HCT116 (cell line): ENCODE measurements at regions not wholly inside any gene's neighbourhood (a gene's known extent, or its start where the extent isn't known, plus 50 kb on each side); places are given as distances from the start of the nearest gene placed in this dataset.
A peak's percentile ranks its signal among the peaks of the same experiment; 100 is the strongest.

Experiments
- ATAC-seq: fragments of 200-7000 bp; cut with Tn5 transposase; 2 replicates; pipeline ENCODE4 v1.9.1; 2020; ENCODE audit warnings: mild to moderate bottlenecking, moderate library complexity
- BruUV-seq: library from RNA; stranded (reverse); fragments of 400-500 nt; replicated peaks from 2 replicates; lab custom pipeline; 2021; lab: Mats Ljungman, UMichigan
- CTCF ChIA-PET: fragments of 300-600 bp; sonication (Branson Sonifier 250); formaldehyde crosslinking; loops from one replicate; lab custom pipeline; 2021; ENCODE audit warnings: antibody characterized with exemption; lab: Charles Lee
- POLR2A ChIA-PET: fragments of 300-600, 350-600 bp; sonication (Branson Sonifier 250); formaldehyde crosslinking; loops from one replicate; lab custom pipeline; 2021; ENCODE audit warnings: antibody characterized with exemption; lab: Charles Lee
- RAD21 ChIA-PET, 2 experiments: fragments of 300-600 bp; sonication (Branson Sonifier 250); formaldehyde crosslinking; loops; one replicate each; lab custom pipeline; 2023; ENCODE audit warnings: low total read pairs in 2 of 2; ENCODE audit not compliant: uncharacterized antibody in 2 of 2, unreplicated experiment in 2 of 2, low non-redundant PET in 1 of 2; lab: Charles Lee
- DNase-seq: peaks from one replicate; pipeline ENCODE4 v3.0.0-alpha.2; 2010; ENCODE audit warnings: low read depth, low spot score
- H2AFZ ChIP-seq: fragments of 200-600 bp; shearing (Covaris generic), sonication (generic); 2 replicates; pipeline ENCODE4 v1.6.1; 2017; ENCODE audit warnings: low read depth, mixed run types, mixed read lengths, antibody characterized with exemption, low read length; ENCODE audit not compliant: poor library complexity, severe bottlenecking
- H3K27ac ChIP-seq: 2 replicates; pipeline ENCODE4 v1.5.1; 2012; ENCODE audit warnings: low read depth, low read length
- H3K27me3 ChIP-seq: fragments of 200-600 bp; sonication (generic); 2 replicates; pipeline ENCODE4 v1.6.1; 2016; ENCODE audit warnings: mixed run types, low read length, mixed read lengths; ENCODE audit not compliant: insufficient read depth
- H3K36me3 ChIP-seq, 2 experiments: fragments of 200-500 bp in 1 of 2; fragments of 200-600 bp in 1 of 2; sonication (Bioruptor generic) in 1 of 2; sonication (generic) in 1 of 2; 2 replicates each; pipeline versions ENCODE4 v1.5.1 to v1.6.1; 2014 to 2016; ENCODE audit warnings: low read length in 2 of 2, inconsistent platforms in 1 of 2, mixed read lengths in 1 of 2, mixed run types in 1 of 2; ENCODE audit not compliant: insufficient read depth in 2 of 2, control insufficient read depth in 1 of 2
- H3K4me1 ChIP-seq, 2 experiments: fragments of 200-600 bp in 1 of 2; sonication (generic) in 1 of 2; 2 replicates each; pipeline versions ENCODE4 v1.5.1 to v1.6.1; 2012 to 2017; ENCODE audit warnings: low read length in 2 of 2, inconsistent platforms in 1 of 2, mild to moderate bottlenecking in 1 of 2, mixed read lengths in 1 of 2, mixed run types in 1 of 2, moderate library complexity in 1 of 2; ENCODE audit not compliant: insufficient read depth in 2 of 2, control insufficient read depth in 1 of 2
- H3K4me2 ChIP-seq: fragments of 200-600 bp; sonication (generic); 2 replicates; pipeline ENCODE4 v1.6.1; 2017; ENCODE audit warnings: mixed run types, low read length, mixed read lengths
- H3K4me3 ChIP-seq, 2 experiments: fragments of 200-600 bp in 1 of 2; sonication (generic) in 1 of 2; replicated peaks in 1 of 2; 2 replicates each; pipeline ENCODE4 v1.5.1; 2011 to 2016; ENCODE audit warnings: low read length in 2 of 2, control low read depth in 1 of 2, low read depth in 1 of 2, mild to moderate bottlenecking in 1 of 2, mixed read lengths in 1 of 2, mixed run types in 1 of 2
- H3K79me2 ChIP-seq: fragments of 200-600 bp; sonication (generic); 2 replicates; pipeline ENCODE4 v1.6.1; 2017; ENCODE audit warnings: mild to moderate bottlenecking, mixed run types, low read length, moderate library complexity, mixed read lengths; ENCODE audit not compliant: insufficient read depth
- H3K9ac ChIP-seq: fragments of 200-600 bp; sonication (generic); 2 replicates; pipeline ENCODE4 v1.6.1; 2016; ENCODE audit warnings: low read length, mixed read lengths
- H3K9me2 ChIP-seq: fragments of 200-600 bp; sonication (generic), shearing (Covaris generic); 2 replicates; pipeline ENCODE4 v1.6.1; 2017; ENCODE audit warnings: mixed run types, mild to moderate bottlenecking, moderate library complexity; ENCODE audit not compliant: insufficient read depth
- H3K9me3 ChIP-seq, 2 experiments: fragments of 200-500 bp in 1 of 2; fragments of 200-600 bp in 1 of 2; sonication (Bioruptor generic) in 1 of 2; sonication (generic) in 1 of 2; 2 replicates each; pipeline ENCODE4 v1.6.1; 2014 to 2017; ENCODE audit warnings: low read length in 2 of 2, mixed read lengths in 2 of 2, inconsistent platforms in 1 of 2, low read depth in 1 of 2, mild to moderate bottlenecking in 1 of 2, mixed run types in 1 of 2, moderate library complexity in 1 of 2; ENCODE audit not compliant: control insufficient read depth in 1 of 2, insufficient read depth in 1 of 2
- H4K20me1 ChIP-seq: fragments of 200-600 bp; sonication (generic), shearing (Covaris generic); 2 replicates; pipeline ENCODE4 v1.6.1; 2017; ENCODE audit warnings: mixed run types, mild to moderate bottlenecking, moderate library complexity; ENCODE audit not compliant: insufficient read depth
- CEBPB ChIP-seq: IDR thresholded peaks from 2 replicates; pipeline ENCODE4 v1.6.1; 2012; ENCODE audit warnings: low read depth
- CTCF ChIP-seq, 3 experiments: fragments of 200-600 bp in 1 of 3; sonication (generic) in 1 of 3; IDR thresholded peaks in 2 of 3; conservative IDR thresholded peaks in 1 of 3; 2 replicates each; pipeline ENCODE4 v1.5.1; 2012 to 2017; ENCODE audit warnings: low read depth in 2 of 3, low read length in 2 of 3, antibody characterized with exemption in 1 of 3, borderline replicate concordance in 1 of 3, control low read depth in 1 of 3, mild to moderate bottlenecking in 1 of 3, mixed read lengths in 1 of 3, mixed run types in 1 of 3, moderate library complexity in 1 of 3; ENCODE audit not compliant: insufficient read depth in 1 of 3
- EGR1 ChIP-seq: IDR thresholded peaks from 2 replicates; pipeline ENCODE4 v1.6.1; 2012; ENCODE audit warnings: low read depth
- EZH2 ChIP-seq: fragments of 200-600 bp; sonication (generic); IDR thresholded peaks from 2 replicates; pipeline ENCODE4 v1.6.1; 2017; ENCODE audit warnings: antibody characterized with exemption, mixed run types
- FOSL1 ChIP-seq: IDR thresholded peaks from 2 replicates; pipeline ENCODE4 v1.6.1; 2012; ENCODE audit warnings: low read depth
- POLR2A ChIP-seq: IDR thresholded peaks from 2 replicates; pipeline ENCODE4 v1.7.0; 2011; ENCODE audit warnings: borderline replicate concordance; ENCODE audit not compliant: insufficient read depth, insufficient read length; ENCODE audit errors: extremely low read depth
- RAD21 ChIP-seq: IDR thresholded peaks from 2 replicates; pipeline ENCODE4 v1.6.1; 2012; ENCODE audit warnings: low read depth, mild to moderate bottlenecking
- SIN3A ChIP-seq: IDR thresholded peaks from 2 replicates; pipeline ENCODE4 v1.6.1; 2012; ENCODE audit warnings: low read depth
- SP1 ChIP-seq: IDR thresholded peaks from 2 replicates; pipeline ENCODE4 v1.6.1; 2012; ENCODE audit warnings: low read depth
- TCF7L2 ChIP-seq: IDR thresholded peaks from 2 replicates; pipeline ENCODE4 v1.7.0; 2011; ENCODE audit warnings: borderline replicate concordance, inconsistent platforms; ENCODE audit not compliant: insufficient read depth, insufficient read length; ENCODE audit errors: extremely low read depth
- YY1 ChIP-seq: IDR thresholded peaks from 2 replicates; pipeline ENCODE4 v1.6.1; 2011; ENCODE audit warnings: low read length, low read depth, moderate library complexity, mild to moderate bottlenecking; ENCODE audit not compliant: insufficient replicate concordance; ENCODE audit errors: extremely low read depth
- ZFX ChIP-seq: fragments of 450-650 bp; IDR thresholded peaks from 2 replicates; pipeline ENCODE4 v1.6.1; 2017
- ZNF274 ChIP-seq: fragments of 200-500 bp; sonication (Bioruptor generic); IDR thresholded peaks from 2 replicates; pipeline ENCODE4 v1.6.1; 2014; ENCODE audit warnings: mild to moderate bottlenecking, low read depth, low read length, inconsistent platforms
- intact Hi-C: fragments of 100-400 bp; cut with micrococcal nuclease; formaldehyde crosslinking; loops from 2 replicates; pipeline ENCODE4 v1.10.0; 2022
- TF ChIP-seq, protein P1 (sequence below): IDR thresholded peaks from 2 replicates; pipeline ENCODE4 v1.6.1; 2012
- TF ChIP-seq, protein P2 (sequence below): IDR thresholded peaks from 2 replicates; pipeline ENCODE4 v1.6.1; 2011; ENCODE audit warnings: mild to moderate bottlenecking, low read length, moderate library complexity; ENCODE audit not compliant: insufficient replicate concordance; ENCODE audit errors: extremely low read depth

DNA sequence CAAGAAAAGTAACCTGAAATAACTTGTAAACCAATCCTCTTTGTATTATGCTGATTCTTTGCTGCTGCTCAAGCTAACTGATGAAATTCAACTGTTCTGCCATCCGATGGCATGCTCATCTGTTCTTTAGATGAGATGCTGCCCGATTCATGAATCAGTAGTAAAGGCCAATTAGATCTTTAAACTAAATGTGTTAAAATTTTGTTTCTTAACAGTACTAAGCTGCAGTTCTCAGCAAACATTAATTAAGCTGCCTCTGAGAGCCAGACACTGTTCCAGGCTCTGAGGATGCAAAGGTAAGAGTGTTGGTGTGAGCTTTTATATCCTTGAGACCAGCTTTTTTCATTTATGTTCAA lies 77.0 kb upstream of the NT5E start:
- ChIA-PET RAD21 (no interaction called here), POLR2A (no interaction called here), CTCF (no interaction called here)
- intact Hi-C loops: no loop called here
- no peaks in the 10 kb centered on the region for H3K27me3 ChIP-seq
- TF ChIP-seq, protein P1, sequence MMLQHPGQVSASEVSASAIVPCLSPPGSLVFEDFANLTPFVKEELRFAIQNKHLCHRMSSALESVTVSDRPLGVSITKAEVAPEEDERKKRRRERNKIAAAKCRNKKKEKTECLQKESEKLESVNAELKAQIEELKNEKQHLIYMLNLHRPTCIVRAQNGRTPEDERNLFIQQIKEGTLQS: no peak
- TF ChIP-seq RAD21: no peak
- no peak for DNase-seq
- no peak overlapping the region for H3K4me3 ChIP-seq
- no peaks in the 10 kb centered on the region for H3K79me2 ChIP-seq
- no peaks in the 10 kb centered on the region for H3K36me3 ChIP-seq
- H3K9ac ChIP-seq: no peak overlapping the region
- no peak overlapping the region for H3K27ac ChIP-seq
- H3K4me2 ChIP-seq: no peak overlapping the region
- H4K20me1 ChIP-seq: no peaks in the 10 kb centered on the region
- no peaks in the 10 kb centered on the region for H3K9me2 ChIP-seq
- BruUV-seq: no TSS peak
- no peaks in the 10 kb centered on the region for H3K9me3 ChIP-seq
- ATAC-seq: no peak
- no peaks in the 10 kb centered on the region for H3K4me1 ChIP-seq
- peak overlapping the region; percentile 41 for H2AFZ ChIP-seq

DNA sequence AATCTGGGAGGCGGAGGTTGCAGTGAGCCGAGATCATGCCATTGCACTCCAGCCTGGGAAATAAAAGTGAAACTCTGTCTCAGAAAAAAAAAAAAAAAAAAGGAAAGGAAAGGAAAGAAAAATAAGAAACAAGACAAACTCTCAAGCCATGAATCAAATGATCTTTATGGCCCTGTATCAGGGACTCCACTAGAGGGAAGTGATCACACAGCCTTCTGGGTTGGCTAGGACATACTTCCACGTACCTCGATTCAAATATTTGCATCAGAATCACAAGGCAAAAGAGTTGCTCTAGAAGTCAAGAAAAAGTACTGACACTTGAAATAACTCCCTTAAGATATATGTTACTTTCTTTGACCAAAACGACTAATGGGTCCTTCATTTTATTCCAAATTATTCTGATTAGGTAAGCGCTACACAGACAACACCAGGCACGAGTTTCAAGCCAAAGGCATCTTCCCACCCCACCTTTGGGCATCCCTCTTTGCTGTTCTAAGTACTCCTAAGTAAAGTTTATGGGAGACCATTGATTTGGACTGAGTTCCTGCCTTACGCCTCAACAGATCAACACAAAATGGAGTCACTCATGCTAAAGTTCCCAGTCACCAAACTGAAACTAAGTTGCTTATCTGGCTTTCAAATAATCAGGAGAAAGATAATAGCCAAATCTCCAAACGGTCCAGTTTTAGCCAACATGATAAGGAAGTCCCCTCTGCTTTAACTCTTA lies 77.5 kb upstream of the NT5E start:
- H3K9me3 ChIP-seq: no peaks in the 10 kb centered on the region
- H3K9ac ChIP-seq: no peak overlapping the region
- no peaks in the 10 kb centered on the region for H3K27me3 ChIP-seq
- intact Hi-C loops: no loop called here
- no peaks in the 10 kb centered on the region for H3K9me2 ChIP-seq
- ChIA-PET POLR2A (no interaction called here), RAD21 (no interaction called here), CTCF (no interaction called here)
- ATAC-seq: no peak
- H3K36me3 ChIP-seq: no peaks in the 10 kb centered on the region
- no peaks in the 10 kb centered on the region for H3K4me1 ChIP-seq
- H3K27ac ChIP-seq: no peak overlapping the region
- no peak overlapping the region for H3K4me3 ChIP-seq
- H3K79me2 ChIP-seq: no peaks in the 10 kb centered on the region
- BruUV-seq: no TSS peak
- DNase-seq: no peak
- no peak overlapping the region for H3K4me2 ChIP-seq
- H4K20me1 ChIP-seq: no peaks in the 10 kb centered on the region
- peak overlapping the region; percentile 41 for H2AFZ ChIP-seq
- no peak for TF ChIP-seq YY1
- TF ChIP-seq, protein P2, sequence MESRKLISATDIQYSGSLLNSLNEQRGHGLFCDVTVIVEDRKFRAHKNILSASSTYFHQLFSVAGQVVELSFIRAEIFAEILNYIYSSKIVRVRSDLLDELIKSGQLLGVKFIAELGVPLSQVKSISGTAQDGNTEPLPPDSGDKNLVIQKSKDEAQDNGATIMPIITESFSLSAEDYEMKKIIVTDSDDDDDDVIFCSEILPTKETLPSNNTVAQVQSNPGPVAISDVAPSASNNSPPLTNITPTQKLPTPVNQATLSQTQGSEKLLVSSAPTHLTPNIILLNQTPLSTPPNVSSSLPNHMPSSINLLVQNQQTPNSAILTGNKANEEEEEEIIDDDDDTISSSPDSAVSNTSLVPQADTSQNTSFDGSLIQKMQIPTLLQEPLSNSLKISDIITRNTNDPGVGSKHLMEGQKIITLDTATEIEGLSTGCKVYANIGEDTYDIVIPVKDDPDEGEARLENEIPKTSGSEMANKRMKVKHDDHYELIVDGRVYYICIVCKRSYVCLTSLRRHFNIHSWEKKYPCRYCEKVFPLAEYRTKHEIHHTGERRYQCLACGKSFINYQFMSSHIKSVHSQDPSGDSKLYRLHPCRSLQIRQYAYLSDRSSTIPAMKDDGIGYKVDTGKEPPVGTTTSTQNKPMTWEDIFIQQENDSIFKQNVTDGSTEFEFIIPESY: no peak
- TF ChIP-seq CTCF (IDR thresholded peaks at IDR 0.05 in 2 of 3, conservative IDR thresholded peaks at IDR 0.05 in 1 of 3; ENCODE audit: borderline replicate concordance in 1 of 3, insufficient read depth in 1 of 3, low read depth in 2 of 3, low read length in 2 of 3): no peak
- no peak for TF ChIP-seq SP1
- no peak for TF ChIP-seq CEBPB
- TF ChIP-seq ZNF274: no peak
- TF ChIP-seq ZFX: no peak
- TF ChIP-seq RAD21: no peak; the same call in 1 of the 2 replicates
- TF ChIP-seq FOSL1: no peak
- TF ChIP-seq SIN3A: no peak
- TF ChIP-seq EGR1: no peak
- no peak for TF ChIP-seq TCF7L2
- TF ChIP-seq POLR2A: no peak
- TF ChIP-seq EZH2: no peak
